MCF 10A (cell line): ENCODE measurements at regions not wholly inside any gene's neighbourhood (a gene's known extent, or its start where the extent isn't known, plus 50 kb on each side); places are given as distances from the start of the nearest gene placed in this dataset.

Experiments used
- BruUV-seq: library from RNA; stranded (reverse); fragments of 400-500 nt; replicated peaks from 2 replicates; lab custom pipeline; 2021; lab: Mats Ljungman, UMichigan
- CTCF ChIA-PET: fragments of 300-600 bp; sonication (Branson Sonifier 250); formaldehyde crosslinking; extraction: SDS; loops from one replicate; lab custom pipeline; 2021; ENCODE audit warnings: antibody characterized with exemption, inconsistent platforms; lab: Yijun Ruan, JAX
- POLR2A ChIA-PET: fragments of 300-600, 350-650 bp; sonication (Branson Sonifier 250); formaldehyde crosslinking; extraction: SDS; loops from one replicate; lab custom pipeline; 2020; ENCODE audit warnings: antibody characterized with exemption, inconsistent platforms; lab: Yijun Ruan, JAX
- DNase-seq: peaks from one replicate; pipeline ENCODE4 v3.0.0-alpha.2; 2018; ENCODE audit not compliant: unreplicated experiment
- H3K27ac Mint-ChIP-seq: one replicate; pipeline ENCODE4 v1.8.0; 2022; ENCODE audit warnings: mild to moderate bottlenecking, low read depth, mixed read lengths; ENCODE audit not compliant: unreplicated experiment
- H3K27me3 Mint-ChIP-seq: one replicate; pipeline ENCODE4 v1.8.0; 2022; ENCODE audit warnings: mixed read lengths; ENCODE audit not compliant: insufficient read depth, unreplicated experiment
- H3K36me3 Mint-ChIP-seq: one replicate; pipeline ENCODE4 v1.8.0; 2022; ENCODE audit warnings: mild to moderate bottlenecking, moderate library complexity, mixed read lengths; ENCODE audit not compliant: insufficient read depth, unreplicated experiment
- H3K4me1 Mint-ChIP-seq: one replicate; pipeline ENCODE4 v1.8.0; 2022; ENCODE audit warnings: mixed read lengths; ENCODE audit not compliant: insufficient read depth, unreplicated experiment
- H3K4me3 Mint-ChIP-seq: one replicate; pipeline ENCODE4 v1.8.0; 2022; ENCODE audit warnings: mild to moderate bottlenecking, moderate library complexity, mixed read lengths; ENCODE audit not compliant: unreplicated experiment
- H3K9me3 Mint-ChIP-seq: one replicate; pipeline ENCODE4 v1.8.0; 2022; ENCODE audit warnings: mixed read lengths; ENCODE audit not compliant: unreplicated experiment
- intact Hi-C: fragments of 100-400 bp; cut with micrococcal nuclease; formaldehyde crosslinking; loops from 2 replicates; pipeline ENCODE4 v1.14.1; 2022
- TF ChIP-seq, protein P1 (sequence below): fragments of 200-600 bp; IDR thresholded peaks from one replicate; pipeline ENCODE4 v1.8.0; 2022; ENCODE audit warnings: antibody characterized with exemption, mild to moderate bottlenecking; ENCODE audit not compliant: unreplicated experiment

DNA sequence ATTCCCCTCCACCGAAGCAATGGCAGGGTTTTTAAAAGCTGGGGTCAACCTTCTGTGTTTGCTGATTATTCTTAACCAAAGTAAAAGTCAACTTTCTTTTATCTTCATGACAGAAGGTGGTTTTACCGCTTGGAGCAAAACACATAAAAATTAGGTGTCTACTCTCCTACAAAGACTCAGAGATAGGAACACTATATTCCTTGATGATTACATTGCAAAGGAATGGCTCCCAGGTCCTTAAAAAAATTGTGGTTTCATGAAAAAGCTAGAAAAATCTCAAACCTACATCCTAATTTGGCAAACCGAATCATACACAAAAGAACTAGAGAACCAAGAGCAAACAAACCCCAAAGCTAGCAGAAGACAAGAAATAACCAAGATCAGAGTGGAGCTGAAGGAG, 760.4 kb upstream of the PCDH20 start:
- no TSS peak for BruUV-seq
- TF ChIP-seq, protein P1, sequence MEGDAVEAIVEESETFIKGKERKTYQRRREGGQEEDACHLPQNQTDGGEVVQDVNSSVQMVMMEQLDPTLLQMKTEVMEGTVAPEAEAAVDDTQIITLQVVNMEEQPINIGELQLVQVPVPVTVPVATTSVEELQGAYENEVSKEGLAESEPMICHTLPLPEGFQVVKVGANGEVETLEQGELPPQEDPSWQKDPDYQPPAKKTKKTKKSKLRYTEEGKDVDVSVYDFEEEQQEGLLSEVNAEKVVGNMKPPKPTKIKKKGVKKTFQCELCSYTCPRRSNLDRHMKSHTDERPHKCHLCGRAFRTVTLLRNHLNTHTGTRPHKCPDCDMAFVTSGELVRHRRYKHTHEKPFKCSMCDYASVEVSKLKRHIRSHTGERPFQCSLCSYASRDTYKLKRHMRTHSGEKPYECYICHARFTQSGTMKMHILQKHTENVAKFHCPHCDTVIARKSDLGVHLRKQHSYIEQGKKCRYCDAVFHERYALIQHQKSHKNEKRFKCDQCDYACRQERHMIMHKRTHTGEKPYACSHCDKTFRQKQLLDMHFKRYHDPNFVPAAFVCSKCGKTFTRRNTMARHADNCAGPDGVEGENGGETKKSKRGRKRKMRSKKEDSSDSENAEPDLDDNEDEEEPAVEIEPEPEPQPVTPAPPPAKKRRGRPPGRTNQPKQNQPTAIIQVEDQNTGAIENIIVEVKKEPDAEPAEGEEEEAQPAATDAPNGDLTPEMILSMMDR = no peak
- POLR2A ChIA-PET = no interaction called here
- H3K27ac Mint-ChIP-seq = no peak overlapping the region
- CTCF ChIA-PET = interaction anchor here (0.6 kb wide), 1 partner anchor 561 kb away, joined by 3 read pairs; no protein-coding TSS in a partner anchor
- peaks cover 5% of the 10 kb centered on the region for H3K9me3 Mint-ChIP-seq
- H3K4me1 Mint-ChIP-seq = no peaks in the 10 kb centered on the region
- no peaks in the 10 kb centered on the region for H3K36me3 Mint-ChIP-seq
- DNase-seq = no peak
- intact Hi-C loops = no loop called here
- H3K4me3 Mint-ChIP-seq = no peak overlapping the region
- no peaks in the 10 kb centered on the region for H3K27me3 Mint-ChIP-seq

DNA sequence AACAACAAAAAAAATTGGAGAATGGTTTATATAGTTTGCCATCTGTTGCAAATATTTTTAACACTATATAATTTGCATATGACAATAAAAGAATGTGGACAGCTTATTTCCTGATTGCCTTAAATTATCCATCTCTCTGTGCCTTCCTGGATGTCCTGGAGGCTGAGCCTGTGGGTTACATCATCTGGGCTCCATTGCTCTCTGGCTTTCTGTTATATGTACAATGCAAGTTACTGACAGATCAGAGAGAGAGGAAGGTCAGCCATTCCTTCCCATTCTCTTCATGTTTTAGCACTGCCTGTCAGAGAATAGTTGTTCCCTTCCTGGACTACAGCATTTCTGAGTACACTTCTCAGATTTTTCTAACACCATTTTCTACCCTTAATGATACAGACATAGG, 758.3 kb upstream of the PCDH20 start:
- Mint-ChIP-seq H3K27me3 (no peaks in the 10 kb centered on the region), H3K9me3 (peaks cover 9% of the 10 kb centered on the region), H3K36me3 (no peaks in the 10 kb centered on the region), H3K4me3 (no peak overlapping the region), H3K4me1 (no peaks in the 10 kb centered on the region), H3K27ac (no peak overlapping the region)
- BruUV-seq = no TSS peak
- intact Hi-C loops = no loop called here
- POLR2A ChIA-PET = no interaction called here
- CTCF ChIA-PET = no interaction called here
- no peak for DNase-seq
- TF ChIP-seq, protein P1 = no peak

DNA sequence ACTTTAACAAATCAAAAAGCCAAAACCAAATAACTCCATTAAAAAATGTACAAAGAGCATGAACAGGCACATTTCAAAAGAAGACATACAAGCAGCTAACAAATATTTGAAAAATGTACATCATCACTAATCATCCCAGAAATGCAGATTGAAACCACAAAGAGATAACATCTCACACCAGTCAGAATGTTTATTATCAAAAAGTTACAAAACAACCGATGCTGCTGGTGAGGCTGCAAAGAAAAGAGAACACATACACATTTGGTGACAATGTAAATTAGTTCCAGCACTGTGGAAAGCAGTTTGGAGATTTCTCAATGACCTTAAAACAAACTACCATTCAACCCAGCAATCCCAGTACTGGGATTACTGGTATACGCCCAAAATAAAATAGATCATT, 756.0 kb upstream of the PCDH20 start:
- TF ChIP-seq, protein P1 = no peak
- Mint-ChIP-seq H3K4me3 (no peak overlapping the region), H3K27me3 (no peaks in the 10 kb centered on the region), H3K9me3 (peaks cover 6% of the 10 kb centered on the region), H3K36me3 (no peaks in the 10 kb centered on the region), H3K4me1 (no peaks in the 10 kb centered on the region), H3K27ac (no peak overlapping the region)
- no peak for DNase-seq
- POLR2A ChIA-PET = no interaction called here
- BruUV-seq = no TSS peak
- CTCF ChIA-PET = no interaction called here
- intact Hi-C loops = no loop called here

DNA sequence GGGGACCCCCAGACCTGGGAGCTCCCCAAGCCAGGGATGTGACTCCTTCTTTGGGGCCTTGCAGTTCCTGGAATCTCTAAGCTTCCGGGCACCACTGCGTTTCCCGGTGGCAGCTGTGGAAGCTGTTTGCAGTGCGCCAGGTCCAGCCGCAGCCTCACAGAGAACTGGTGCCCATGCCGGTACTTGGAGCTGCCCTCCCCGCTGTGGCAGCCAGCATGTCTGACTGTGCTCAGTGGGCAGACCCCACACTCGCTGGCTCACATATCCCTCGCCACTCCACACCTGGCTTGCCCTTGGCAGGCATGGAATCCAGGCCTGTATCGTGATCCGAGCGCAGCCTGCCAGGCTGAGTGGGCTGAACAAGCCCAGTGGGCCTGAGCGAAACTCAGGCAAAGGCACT, 753.2 kb upstream of the PCDH20 start:
- H3K27me3 Mint-ChIP-seq = no peaks in the 10 kb centered on the region
- intact Hi-C loops = no loop called here
- no peak overlapping the region for H3K4me3 Mint-ChIP-seq
- H3K4me1 Mint-ChIP-seq = no peaks in the 10 kb centered on the region
- ChIA-PET CTCF (interaction anchor here (0.6 kb wide), 1 partner anchor 102 kb away, joined by 3 read pairs; no protein-coding TSS in a partner anchor), POLR2A (no interaction called here)
- H3K36me3 Mint-ChIP-seq = no peaks in the 10 kb centered on the region
- peaks cover 6% of the 10 kb centered on the region for H3K9me3 Mint-ChIP-seq
- TF ChIP-seq, protein P1 = no peak
- no TSS peak for BruUV-seq
- DNase-seq = no peak
- no peak overlapping the region for H3K27ac Mint-ChIP-seq
